ENCODE measurements at regions not wholly inside any gene's neighbourhood (a gene's known extent, or its start where the extent isn't known, plus 50 kb on each side); places are given as distances from the start of the nearest gene placed in this dataset.
A peak's percentile ranks its signal among the peaks of the same experiment; 100 is the strongest.

DNA sequence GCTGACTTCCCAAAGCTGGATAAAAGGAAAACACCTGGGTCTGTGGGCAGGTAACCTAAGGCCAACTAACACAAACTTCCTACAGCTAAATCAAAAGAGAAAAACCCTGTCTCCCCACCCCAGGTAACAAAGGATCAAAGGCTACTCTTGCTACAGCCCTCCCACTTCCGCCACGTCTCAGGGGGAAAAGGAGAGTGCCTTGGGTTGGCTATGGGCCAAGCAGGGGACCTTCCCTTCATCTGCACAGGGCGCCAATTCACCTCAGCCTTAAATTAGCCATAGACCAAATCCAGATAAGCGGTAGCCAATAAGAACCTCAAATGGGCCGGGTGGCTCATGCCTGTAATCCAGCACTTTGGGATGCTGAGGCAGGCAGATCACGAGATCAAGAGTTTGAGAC, 69.1 kb upstream of the LANCL2 start:
- no peak overlapping the region for H3T11ph ChIP-seq (ENCODE audit: low read length)
- TF ChIP-seq, protein P1, sequence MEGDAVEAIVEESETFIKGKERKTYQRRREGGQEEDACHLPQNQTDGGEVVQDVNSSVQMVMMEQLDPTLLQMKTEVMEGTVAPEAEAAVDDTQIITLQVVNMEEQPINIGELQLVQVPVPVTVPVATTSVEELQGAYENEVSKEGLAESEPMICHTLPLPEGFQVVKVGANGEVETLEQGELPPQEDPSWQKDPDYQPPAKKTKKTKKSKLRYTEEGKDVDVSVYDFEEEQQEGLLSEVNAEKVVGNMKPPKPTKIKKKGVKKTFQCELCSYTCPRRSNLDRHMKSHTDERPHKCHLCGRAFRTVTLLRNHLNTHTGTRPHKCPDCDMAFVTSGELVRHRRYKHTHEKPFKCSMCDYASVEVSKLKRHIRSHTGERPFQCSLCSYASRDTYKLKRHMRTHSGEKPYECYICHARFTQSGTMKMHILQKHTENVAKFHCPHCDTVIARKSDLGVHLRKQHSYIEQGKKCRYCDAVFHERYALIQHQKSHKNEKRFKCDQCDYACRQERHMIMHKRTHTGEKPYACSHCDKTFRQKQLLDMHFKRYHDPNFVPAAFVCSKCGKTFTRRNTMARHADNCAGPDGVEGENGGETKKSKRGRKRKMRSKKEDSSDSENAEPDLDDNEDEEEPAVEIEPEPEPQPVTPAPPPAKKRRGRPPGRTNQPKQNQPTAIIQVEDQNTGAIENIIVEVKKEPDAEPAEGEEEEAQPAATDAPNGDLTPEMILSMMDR (conservative IDR thresholded peaks at IDR 0.05): no peak
- no CpG with 5 or more reads among the region's 6 CpGs for WGBS (ENCODE audit: extremely low coverage, insufficient read length, low lambda C conversion rate)

More for the DNA sequence above, 69.1 kb upstream of the LANCL2 start:
- no peak overlapping the region for H3K9ac ChIP-seq (ENCODE audit: extremely low read depth, insufficient read length, low read length)
- H4K8ac ChIP-seq (replicated peaks; ENCODE audit: insufficient read length, low read depth, low read length): no peak overlapping the region
- H2BK5ac ChIP-seq (ENCODE audit: insufficient read length, low read length): no peak overlapping the region
- H3K23ac ChIP-seq (ENCODE audit: insufficient read length, low read depth, low read length): no peak overlapping the region
- H4K91ac ChIP-seq (ENCODE audit: insufficient read length, low read depth, low read length): no peak overlapping the region
- H3K79me1 ChIP-seq (ENCODE audit: insufficient read depth, low read depth, low read length, poor library complexity, severe bottlenecking): no peaks in the 10 kb centered on the region
- Mint-ChIP-seq H3K4me3 (no peak overlapping the region), H3K9me3 (no peaks in the 10 kb centered on the region; a peak in 1 of 5 replicates), H3K36me3 (ENCODE audit: insufficient read depth in 1 of 3, low read depth in 3 of 3) (no peaks in the 10 kb centered on the region; a peak in 1 of 7 replicates), H3K27ac (no peak overlapping the region; a peak in 1 of 7 replicates), H3K27me3 (ENCODE audit: low read depth) (peaks cover 25% of the 10 kb centered on the region), H3K4me1 (peaks cover 29 to 37% of the 10 kb centered on the region in 2 experiments)
- H3K56ac ChIP-seq (ENCODE audit: insufficient read length, low read depth, low read length): no peak overlapping the region
- H3K27me3 ChIP-seq (ENCODE audit: insufficient read depth, low read length): no peaks in the 10 kb centered on the region
- H4K5ac ChIP-seq (ENCODE audit: insufficient read length, low read depth, low read length): no peak overlapping the region
- DNase-seq: no peak
- H3K27ac ChIP-seq (ENCODE audit: insufficient read length, low read depth, low read length): no peak overlapping the region
- H3K18ac ChIP-seq (ENCODE audit: insufficient read length, low read depth, low read length): no peak overlapping the region
- H3K23me2 ChIP-seq (ENCODE audit: insufficient read length, low read depth, low read length, poor library complexity, severe bottlenecking): no peaks in the 10 kb centered on the region
- H3K4ac ChIP-seq (ENCODE audit: low read depth, low read length): no peak overlapping the region
- no peak overlapping the region for H3K4me2 ChIP-seq (ENCODE audit: insufficient read depth, insufficient read length, low read length)
- H2AFZ ChIP-seq (ENCODE audit: low read length): peak overlapping the region; percentile 73
- no peak overlapping the region for H2BK12ac ChIP-seq (ENCODE audit: insufficient read length, low read depth, low read length)
- H2BK120ac ChIP-seq (ENCODE audit: low read depth, low read length, poor library complexity, severe bottlenecking): no peak overlapping the region
- H2AK5ac ChIP-seq (ENCODE audit: insufficient read length, low read length): no peak overlapping the region
- H3K79me2 ChIP-seq (ENCODE audit: insufficient read depth, low read length): no peaks in the 10 kb centered on the region
- H4K20me1 ChIP-seq (ENCODE audit: control insufficient read depth, insufficient read depth, insufficient read length): no peaks in the 10 kb centered on the region
- no peaks in the 10 kb centered on the region; the same call in 1 of the 2 replicates for H3K4me1 ChIP-seq (ENCODE audit: insufficient read depth, low read length)
- no peak overlapping the region for H2BK15ac ChIP-seq (ENCODE audit: low read depth, low read length)
- no peak overlapping the region for H3K14ac ChIP-seq (ENCODE audit: insufficient read depth, low read length)
- H3K9me3 ChIP-seq (ENCODE audit: control insufficient read depth, low read depth, low read length): no peaks in the 10 kb centered on the region
- no peak overlapping the region for H2BK20ac ChIP-seq (ENCODE audit: low read depth, low read length, poor library complexity, severe bottlenecking)

Data from H9 (cell line).